ENCODE measurements at regions not wholly inside any gene's neighbourhood (a gene's known extent, or its start where the extent isn't known, plus 50 kb on each side); places are given as distances from the start of the nearest gene placed in this dataset.
A peak's percentile ranks its signal among the peaks of the same experiment; 100 is the strongest.

- DNase-seq (ENCODE audit: low read depth, low spot score) = no peak
- no peak overlapping the region for H3K4me3 ChIP-seq (ENCODE audit: low read depth, low read length)
- CTCF ChIA-PET = no interaction called here
- POLR2A ChIA-PET = no interaction called here
- no peak for TF ChIP-seq CTCF (IDR thresholded peaks at IDR 0.05; ENCODE audit: insufficient read depth, low read length, missing control alignments)
Observed at GRCh38 chr1:58881471-58881994, 97.7 kb upstream of the JUN start.

GRCh38 chr1:58882322-58882948, 98.6 kb upstream of the JUN start:
- no peak for DNase-seq (ENCODE audit: low read depth, low spot score)
- POLR2A ChIA-PET = interaction anchor here (1.2 kb wide), 1 partner anchor 34 kb away, joined by 6 read pairs; no protein-coding TSS in a partner anchor
- H3K4me3 ChIP-seq (ENCODE audit: low read depth, low read length) = no peak overlapping the region
- TF ChIP-seq CTCF (IDR thresholded peaks at IDR 0.05; ENCODE audit: insufficient read depth, low read length, missing control alignments) = no peak
- CTCF ChIA-PET = no interaction called here

- POLR2A ChIA-PET = interaction anchor here (1.2 kb wide), 1 partner anchor 34 kb away, joined by 6 read pairs; no protein-coding TSS in a partner anchor
Observed at GRCh38 chr1:58883037-58883887, 99.4 kb upstream of the JUN start.

GRCh38 chr1:58883888-58884482, 100.1 kb upstream of the JUN start:
- ChIA-PET CTCF (no interaction called here), POLR2A (no interaction called here)
- no peak overlapping the region for H3K4me3 ChIP-seq (ENCODE audit: low read depth, low read length)
- TF ChIP-seq CTCF (IDR thresholded peaks at IDR 0.05; ENCODE audit: insufficient read depth, low read length, missing control alignments) = no peak
- no peak for DNase-seq (ENCODE audit: low read depth, low spot score)

More at GRCh38 chr1:58883037-58883887, 99.4 kb upstream of the JUN start:
- peak; percentile 69 for DNase-seq (ENCODE audit: low read depth, low spot score)
- no peak overlapping the region for H3K4me3 ChIP-seq (ENCODE audit: low read depth, low read length)
- CTCF ChIA-PET = no interaction called here
- no peak for TF ChIP-seq CTCF (IDR thresholded peaks at IDR 0.05; ENCODE audit: insufficient read depth, low read length, missing control alignments)

GRCh38 chr1:58884706-58885661, 101.1 kb upstream of the JUN start:
- DNase-seq (ENCODE audit: low read depth, low spot score) = no peak
- ChIA-PET CTCF (no interaction called here), POLR2A (no interaction called here)
- no peak for TF ChIP-seq CTCF (IDR thresholded peaks at IDR 0.05; ENCODE audit: insufficient read depth, low read length, missing control alignments)
- H3K4me3 ChIP-seq (ENCODE audit: low read depth, low read length) = no peak overlapping the region
